NAMALWA (cell line): ENCODE measurements at regions not wholly inside any gene's neighbourhood (a gene's known extent, or its start where the extent isn't known, plus 50 kb on each side); places are given as distances from the start of the nearest gene placed in this dataset.

Source experiments
- DNase-seq: peaks from one replicate; pipeline ENCODE4 v3.0.0-alpha.2; 2015; ENCODE audit warnings: low spot score

DNA sequence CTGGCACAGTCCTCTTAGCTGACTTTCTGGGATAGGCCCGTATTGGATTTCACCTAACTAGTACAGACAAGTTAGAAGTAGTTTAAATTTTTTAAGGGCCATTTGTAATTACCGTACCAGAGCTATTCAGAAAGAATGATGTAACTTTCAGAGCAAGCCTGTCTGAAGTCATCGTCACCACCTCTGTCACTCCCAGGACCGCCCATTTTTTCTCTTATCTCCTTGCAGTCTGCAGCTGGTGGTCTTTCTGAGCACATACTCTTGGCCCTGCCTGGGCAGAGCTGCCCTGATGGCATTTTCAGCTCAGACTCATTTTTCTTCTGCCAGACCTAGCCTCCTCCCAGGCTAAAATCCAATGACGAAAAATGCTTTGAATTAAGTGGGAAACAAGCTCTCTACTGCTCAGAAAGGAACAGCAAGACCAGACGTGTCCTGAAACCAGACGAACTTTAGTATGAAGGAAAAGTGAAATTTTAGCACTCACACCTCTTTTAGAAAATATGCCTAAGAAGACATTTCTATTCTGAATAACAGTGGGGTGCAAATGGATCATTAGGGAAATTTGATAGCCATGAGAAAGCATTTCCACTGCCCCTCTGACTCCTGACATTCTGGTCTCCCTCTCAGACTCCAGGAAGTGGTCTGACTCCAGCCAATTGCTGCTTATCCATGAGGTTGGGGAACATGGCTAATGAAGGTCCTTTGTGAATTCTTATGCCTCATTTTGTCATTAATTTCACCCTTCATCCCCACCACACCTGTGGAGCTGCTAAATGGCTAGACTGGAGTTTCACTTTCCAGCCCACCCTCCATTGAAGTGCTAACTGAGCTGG lies 162.4 kb upstream of the GYPA start:
- no peak for DNase-seq

DNA sequence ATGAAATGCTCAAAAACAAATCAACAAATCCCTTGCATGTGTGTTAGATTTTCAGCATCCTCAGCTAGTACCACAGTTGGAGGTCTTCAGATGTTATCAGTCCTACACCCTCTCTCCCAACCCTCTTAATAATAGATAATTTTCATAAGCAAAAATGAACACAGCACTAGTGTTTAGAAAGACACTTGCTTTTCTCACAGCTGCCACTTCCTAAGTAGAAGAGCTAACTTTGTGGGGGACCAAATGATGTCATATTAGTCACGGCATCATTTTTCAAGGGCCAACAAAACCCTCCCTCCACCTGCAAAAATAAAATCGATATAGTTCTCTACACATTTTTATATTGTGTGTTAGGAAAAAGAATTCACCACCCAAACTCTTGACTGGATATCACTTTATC lies 163.5 kb upstream of the GYPA start:
- DNase-seq, result no peak

DNA sequence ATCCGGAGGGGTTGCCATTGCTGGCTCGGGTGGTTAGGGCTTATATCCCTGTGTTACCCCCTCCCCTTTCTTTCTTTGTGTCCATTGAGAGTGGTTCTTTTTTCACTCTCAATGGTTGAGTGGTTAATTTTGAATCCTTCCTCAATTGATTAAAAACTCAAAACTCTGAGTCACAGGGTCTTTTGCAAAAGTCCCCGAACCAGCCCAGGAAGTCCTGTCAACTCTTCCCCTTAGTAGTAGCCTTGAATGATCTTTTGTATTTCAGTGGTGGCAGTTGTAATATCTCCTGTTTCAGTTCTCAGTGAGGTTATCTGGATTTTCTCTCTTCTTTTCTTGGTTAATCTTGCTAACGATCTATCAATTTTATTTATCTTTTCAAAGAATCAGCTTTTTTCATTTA lies 170.0 kb upstream of the GYPA start:
- DNase-seq, result no peak

DNA sequence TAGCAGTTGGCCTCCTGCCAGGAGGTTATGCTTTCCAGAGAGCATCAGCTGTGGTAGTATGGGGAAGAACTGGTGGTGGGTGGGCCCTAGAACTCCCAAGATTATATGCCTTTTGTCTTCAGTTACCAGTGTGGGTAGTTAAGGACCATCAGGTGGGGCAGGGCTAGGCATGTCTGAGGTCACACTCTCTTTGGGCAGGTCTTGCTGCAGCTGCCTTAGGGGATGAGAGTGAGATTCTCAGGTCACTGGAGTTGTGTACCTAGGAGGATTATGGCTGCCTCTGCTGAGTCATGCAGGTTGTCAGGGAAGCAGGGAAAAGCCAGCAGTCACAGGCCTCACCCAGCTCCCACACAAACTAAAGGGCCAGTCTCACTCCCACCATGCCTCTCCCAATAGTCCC lies 172.9 kb upstream of the GYPA start:
- DNase-seq, result no peak

DNA sequence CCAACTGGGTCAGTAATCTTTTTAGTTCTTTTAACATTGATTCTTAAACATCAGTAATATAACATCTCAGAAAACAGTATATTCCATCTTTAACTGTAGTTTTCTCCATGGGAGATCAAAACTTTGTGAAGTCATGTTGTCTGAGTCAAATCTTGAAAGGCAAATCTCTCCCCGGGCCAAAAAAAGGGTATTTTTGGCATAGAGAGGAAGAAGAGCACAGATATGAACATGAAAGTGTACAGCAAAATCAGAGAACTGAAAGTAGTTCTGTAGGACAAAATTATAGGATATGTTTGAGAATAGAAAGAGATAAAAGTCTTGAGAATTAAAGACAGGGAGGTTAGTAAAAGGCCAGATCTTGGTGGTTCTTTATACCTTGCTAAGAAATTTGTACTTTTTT lies 176.4 kb upstream of the GYPA start:
- DNase-seq, result no peak

DNA sequence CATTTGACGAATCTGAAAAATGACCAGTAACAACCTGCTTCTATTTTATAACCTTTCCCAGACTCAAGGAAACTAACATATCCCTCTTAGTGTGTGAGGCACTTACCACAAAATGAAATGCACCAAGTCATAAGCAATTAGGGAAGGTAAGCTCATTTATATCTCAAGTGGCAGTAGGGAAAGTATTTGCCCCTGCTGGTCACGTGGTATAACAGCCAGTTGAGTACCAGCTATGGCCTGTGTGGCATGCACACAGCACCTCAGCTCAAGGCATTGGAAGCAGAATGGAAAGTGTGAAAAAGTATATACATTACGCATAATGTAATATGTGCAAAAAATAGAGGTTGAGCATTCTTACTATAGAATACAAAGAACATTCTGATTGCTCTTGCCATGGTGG lies 178.3 kb upstream of the GYPA start:
- DNase-seq, result peak; percentile 15

DNA sequence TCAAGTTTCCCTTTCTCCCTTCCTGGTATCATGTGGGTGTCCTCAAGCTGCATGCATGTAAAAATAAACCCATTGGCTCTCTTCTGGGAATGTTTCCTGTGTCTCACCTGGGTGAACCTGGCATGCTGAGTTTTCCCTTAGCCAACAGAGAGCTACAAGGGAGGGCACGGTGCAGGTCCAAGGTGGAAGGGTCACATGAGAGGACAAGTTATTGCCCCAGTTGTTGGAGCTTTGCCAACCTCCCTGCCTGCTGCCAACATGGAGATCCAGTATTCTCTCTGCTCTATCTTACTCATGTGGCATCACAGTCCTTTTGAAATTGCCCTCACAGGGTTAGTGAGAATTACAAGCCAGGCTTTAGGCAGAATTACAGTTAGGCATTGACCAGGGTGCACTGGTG lies 196.1 kb upstream of the GYPA start:
- DNase-seq, result no peak

DNA sequence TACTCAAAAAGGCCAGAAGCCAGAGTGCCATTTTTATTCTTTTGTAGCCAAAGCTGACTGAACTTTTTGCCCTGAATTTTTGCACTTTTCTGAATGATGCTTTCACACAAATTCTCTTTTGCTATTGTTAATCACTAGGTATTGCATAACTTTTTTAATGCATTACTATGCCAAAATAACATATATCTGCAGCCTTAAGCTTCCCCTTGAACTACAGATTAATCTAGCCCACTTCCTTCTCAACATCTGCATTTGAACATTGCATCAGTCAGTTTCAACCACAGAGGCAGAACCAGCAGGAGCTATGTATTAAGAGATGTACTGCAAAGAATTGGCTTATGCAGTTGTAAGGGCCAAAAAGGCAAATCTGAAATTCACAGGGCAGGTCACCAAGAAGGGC lies 197.6 kb upstream of the GYPA start:
- peak; percentile 25 for DNase-seq

DNA sequence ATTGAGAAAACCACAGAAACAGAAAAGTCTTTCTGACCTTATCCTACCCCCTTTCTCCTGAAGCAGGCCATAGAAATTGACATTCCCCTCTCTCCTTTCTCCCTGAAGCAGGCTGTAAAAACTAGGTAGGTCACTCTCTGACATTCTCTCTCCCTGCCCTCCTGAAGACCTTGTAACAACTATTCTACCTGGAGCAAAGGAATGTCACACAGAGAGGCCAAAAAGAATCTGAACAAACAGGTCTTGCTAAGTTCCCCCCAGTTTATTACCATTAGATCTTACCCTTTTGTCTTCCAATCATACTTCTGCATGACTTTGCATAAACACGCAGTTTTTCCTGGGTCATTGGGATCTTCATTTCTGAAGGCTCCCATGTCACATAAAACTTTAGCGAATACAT lies 198.3 kb upstream of the GYPA start:
- DNase-seq, result no peak

DNA sequence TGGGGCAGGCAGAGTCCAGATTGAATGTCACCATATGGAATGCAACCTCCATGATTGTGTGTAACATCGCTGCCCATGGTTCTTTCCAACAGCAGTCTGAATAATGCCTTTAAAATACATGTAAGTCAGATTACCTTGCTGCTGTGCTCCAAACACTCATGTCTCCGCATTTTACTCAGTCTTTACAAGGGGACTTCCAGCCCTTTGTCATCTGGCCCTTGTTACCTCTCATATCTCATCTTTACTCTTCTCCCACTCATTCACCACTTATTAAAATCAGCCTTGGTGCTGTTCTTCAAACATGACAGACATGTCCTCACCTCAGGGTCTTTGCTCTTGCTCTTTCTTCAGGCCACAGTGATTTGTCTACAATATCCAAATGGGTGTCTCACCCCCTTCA lies 200.4 kb upstream of the GYPA start:
- no peak for DNase-seq

DNA sequence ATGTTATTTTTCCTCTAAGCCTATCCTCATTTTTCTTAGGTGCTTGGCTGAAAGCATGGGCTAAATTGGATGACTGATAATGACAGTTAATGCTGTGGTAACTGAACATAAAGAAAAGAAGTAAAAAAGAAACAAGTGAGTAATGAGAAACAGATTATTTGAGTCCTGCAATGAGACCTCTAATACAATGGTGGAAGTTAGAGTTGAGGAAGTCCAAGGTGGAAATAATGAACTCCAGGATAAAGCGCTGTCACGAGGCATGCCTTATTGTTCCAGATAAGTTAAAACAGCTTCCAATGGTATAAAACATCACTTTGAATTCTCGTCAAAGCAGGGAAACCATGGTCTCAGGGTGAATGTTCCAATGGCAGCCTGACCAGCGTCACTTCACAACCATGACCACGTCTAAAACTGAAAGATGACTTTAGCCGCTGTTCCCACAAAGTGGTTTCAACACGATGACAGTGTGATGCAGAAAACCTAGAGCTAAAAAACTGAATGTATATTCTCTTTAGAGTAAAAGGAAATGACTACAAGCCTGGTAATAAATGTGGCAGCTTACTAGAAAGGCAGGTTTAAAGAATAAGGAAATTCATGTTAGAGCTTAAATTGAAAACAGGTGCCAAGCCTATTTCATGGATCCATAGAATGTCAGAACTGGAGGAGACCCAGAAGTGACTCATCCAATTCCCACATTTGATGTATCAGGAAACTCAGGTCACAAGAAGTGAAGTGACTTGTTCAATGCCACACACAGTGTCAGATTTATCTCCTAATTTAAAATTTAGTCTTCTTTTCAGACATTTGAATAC lies 202.6 kb upstream of the GYPA start:
- DNase-seq, result no peak

DNA sequence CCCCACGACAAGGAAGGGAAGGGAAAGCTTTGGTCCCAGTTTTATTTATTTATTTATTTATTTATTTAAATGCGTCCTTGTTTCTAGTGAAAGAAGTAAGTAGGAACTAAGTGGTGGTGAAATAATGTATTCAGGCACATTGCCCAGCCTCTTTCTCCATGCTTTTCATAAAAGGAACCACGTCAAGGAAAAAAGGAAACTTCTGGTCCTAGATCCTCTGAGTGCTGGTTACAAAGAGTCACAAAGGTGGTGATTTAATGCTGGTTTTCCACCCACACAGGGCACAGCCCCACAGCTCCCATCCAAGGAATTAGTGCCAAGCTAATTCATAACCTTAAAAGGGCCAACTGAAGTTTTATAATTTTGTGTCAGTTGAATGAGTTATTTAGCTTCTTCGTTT lies 206.6 kb upstream of the GYPA start:
- no peak for DNase-seq

DNA sequence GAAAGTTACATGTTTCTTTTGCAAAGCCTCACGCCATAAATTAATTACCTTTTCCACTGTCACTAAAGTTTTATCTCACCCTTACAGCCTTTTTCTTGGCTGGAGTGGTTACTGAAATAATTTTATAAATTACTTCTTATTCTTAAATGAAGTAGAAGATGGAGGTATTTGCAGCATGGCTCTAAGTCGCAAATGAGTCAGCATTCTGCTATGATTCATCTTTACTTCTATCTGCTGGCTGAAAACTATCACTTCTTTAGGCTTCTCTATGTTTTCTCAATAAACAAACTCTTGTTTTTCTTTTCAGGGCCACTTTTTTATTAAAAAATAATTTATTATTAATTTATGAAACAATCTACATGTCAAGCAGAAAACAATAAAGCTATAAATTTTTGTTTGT lies 210.2 kb upstream of the GYPA start:
- no peak for DNase-seq

DNA sequence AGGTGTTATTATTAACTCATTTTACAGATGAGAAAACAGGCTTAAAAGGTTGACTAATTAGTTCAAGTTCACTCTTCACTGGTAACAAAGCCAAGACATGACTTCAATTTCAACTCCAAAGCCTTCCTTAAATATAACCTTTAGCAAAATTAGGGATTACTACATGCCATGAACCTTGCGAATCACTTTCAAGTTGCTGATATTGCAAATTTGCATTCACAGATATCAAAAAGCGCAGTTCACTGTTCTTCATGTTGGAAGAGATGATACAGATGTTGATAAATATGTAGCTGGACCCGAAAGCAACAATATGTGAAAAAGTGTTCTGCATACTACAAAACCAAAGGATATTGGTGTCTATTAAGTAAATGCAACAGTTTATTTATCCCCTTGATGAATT lies 210.8 kb upstream of the GYPA start:
- DNase-seq, result no peak

DNA sequence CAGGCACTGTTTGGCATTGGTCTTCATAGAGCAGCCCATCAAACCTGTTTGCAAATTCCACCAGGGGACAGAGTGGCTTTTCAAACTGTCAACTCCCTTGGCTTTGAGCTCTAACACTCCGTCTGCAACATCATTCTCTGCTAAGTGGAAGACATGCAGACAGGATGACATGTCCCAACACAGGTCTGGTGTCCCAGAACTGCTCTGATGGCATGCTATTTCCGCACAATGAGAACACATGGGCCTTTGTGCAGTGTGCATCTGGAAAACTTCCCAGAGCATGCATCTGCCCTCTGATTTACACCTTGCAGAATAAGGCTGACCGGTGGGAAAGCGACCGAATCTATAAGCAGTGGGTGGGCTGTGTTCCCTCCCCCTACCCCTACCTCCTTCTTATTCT lies 212.8 kb upstream of the GYPA start:
- DNase-seq, result no peak

DNA sequence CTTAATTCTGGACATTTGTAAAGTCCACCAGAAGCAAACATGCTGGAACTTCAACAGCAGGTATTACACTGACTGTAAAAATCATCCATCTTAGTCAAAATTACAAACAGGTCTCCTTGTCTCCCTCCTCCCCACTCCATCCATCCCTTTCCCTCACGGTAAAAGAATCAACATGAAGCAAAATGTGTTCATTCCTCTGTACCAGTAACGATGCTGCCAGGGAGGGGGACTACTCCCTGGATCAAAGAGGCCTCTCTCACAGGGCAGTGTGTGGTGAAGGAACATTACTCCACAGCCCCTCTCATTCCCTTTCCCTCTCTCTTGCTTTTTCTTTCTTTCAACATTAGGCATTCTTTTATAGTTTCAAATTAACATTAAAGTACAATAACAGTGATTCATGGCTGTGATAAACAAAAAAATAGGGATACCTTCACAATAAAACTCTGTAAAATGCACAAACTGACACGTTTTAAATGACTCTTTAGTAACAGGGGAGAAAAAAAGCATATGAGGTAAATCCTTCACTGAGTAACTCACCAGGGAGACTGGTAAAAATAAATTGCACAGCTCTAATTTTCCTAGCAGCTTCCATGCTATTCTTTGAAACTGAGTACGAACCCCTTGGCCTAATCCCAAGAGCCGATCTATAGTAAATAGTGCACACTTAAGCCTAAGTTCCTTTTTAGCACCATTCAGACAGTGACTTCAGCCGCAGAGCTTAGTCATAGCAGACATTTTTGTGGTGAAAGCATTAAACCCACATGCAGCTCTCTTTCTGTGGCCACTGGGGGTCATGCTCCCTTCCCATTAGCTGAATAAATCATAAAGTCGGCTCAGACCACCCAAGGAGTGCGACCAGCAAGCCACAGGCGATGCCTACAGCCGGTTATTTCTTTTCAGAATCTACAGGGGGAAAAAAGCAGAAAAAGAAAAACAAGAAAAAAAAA lies 215.6 kb upstream of the GYPA start:
- peak; percentile 42 for DNase-seq

DNA sequence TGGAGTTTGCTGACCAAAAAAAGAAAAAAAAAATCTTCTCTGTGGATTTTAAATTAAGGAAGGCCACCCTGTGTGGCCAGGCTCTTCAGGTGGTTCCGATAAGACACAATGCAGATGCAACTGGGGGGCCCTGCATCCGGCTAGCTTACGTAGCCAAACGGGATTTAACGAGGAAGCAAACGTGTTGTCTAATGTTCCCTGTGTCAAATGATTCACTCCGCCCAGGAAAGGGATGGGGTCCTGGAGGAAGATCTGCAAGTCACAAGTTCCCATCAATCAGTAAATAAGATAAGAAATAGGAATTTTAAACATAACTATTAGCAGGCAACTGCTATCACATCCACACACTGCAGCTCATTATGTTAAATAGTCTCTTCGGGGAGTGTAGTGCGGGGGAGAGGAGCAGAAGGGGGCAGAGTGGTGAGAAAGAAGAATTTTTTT lies 216.4 kb upstream of the GYPA start:
- DNase-seq, result no peak

DNA sequence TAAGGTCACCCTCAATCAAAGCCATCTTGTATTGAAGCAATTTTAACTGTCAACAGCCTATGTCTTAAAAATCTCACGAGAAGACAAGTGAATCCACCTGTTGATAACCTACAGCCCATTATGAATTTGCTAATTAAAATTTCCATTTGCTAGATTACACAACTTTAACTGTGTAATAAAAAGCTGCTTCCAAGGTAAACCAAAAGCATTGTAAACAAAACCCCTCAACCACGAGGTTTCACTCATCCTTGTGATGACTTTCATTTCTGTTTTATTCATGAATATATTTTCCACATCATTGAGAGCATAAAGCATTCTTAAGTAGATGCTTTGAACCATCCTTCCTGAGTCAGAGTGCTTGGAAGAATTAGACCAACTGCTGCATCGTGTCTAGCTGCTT lies 217.5 kb upstream of the GYPA start:
- DNase-seq, result peak; percentile 15

DNA sequence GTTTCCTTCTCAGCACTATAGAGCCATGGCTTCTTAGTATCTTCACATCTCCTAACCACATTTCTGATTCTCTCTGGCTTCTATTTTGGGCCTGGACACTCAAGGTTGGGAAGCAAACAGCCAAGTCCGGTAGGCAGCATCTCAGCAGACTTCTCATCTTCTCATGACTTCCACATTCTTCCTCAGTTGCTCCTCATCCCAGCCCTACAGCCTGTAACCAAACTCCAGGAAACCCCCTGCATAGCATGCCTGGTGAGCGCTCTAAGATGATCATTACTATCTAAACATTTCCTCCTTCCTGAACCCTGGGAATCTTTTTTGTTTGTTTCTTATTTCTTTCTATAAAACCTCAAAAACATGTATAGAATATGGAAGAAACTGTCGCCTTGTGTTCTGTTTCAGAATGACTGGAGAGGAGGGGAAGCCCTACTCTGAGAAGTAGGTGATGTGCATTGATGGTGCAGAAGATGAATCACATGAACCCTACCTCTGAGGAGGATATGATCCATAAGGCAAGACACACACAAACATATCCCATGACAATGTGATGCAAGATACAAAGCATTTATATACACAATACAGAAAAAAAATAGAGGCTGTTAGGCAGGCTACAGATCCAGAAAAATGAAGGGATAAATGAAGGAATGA lies 219.8 kb upstream of the GYPA start:
- no peak for DNase-seq

DNA sequence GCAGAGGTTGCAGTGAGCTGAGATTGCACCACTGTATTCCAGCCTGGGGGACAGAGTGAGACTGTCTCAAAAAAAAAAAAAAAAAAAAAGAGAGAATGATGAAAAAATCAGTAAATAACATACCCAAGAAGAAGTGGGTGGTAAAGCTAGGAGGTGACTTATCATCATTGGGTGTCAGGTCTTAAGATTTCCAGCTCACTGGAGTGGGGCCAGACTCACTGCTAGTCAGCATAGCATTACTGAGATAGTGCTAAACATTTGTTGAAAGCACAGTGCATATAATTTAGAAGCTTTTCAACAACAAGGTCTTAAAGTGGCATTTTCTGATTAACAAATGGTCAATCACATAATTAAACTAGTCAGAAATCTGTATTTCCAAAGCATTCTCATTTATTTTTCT lies 221.8 kb upstream of the GYPA start:
- DNase-seq, result no peak

DNA sequence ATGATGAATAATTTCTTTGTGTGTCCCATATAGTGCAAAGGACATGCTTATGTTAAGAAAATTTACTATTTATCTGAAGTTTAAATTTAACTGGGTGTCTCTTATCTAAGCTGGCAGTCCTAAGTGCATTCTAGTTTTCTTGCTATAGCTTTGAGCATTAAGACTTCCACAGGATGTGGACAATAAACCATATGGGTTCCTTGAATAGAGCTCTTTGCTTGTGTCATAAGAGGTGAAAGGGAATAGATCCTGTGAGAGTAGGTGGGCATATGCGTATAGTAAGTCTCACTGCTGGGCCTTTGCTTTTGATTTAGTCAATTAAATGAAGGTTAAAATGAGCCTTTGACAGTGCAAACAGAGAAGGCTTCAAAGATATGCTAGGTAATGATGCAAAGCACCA lies 223.4 kb upstream of the GYPA start:
- no peak for DNase-seq

DNA sequence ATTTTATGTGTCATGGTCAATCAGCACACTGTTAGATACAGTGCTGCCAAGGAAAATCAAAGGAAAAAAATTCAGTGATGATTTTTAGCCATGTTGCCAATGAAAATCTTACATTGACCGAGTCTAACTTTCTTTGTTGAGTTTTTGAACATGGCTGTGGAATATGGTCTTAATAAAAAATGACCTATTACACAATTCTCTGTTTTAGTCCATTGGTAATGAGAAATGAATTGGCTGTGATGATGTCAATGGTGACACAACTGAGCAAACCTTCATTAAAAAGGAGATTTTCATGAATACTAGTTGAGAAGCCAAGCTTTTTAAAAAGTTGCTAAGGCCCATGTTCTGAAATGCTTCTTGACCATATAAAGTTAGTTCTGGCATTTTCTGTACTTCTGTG lies 225.9 kb upstream of the GYPA start:
- no peak for DNase-seq
